HEK293 (cell line): ENCODE measurements at regions not wholly inside any gene's neighbourhood (a gene's known extent, or its start where the extent isn't known, plus 50 kb on each side); places are given as distances from the start of the nearest gene placed in this dataset.

Experiments
- CTCF ChIA-PET: fragments of 350-600 bp; formaldehyde crosslinking; extraction: SDS; loops from one replicate; lab custom pipeline; 2021; ENCODE audit warnings: antibody characterized with exemption; lab: Yijun Ruan, JAX
- POLR2A ChIA-PET: fragments of 300-600 bp; formaldehyde crosslinking; extraction: SDS; loops from one replicate; lab custom pipeline; 2020; ENCODE audit warnings: antibody characterized with exemption, inconsistent platforms; lab: Yijun Ruan, JAX
- H3K27ac ChIP-seq: fragments of 200-500 bp; sonication (Bioruptor generic); 2 replicates; pipeline ENCODE4 v1.5.1; 2014; ENCODE audit warnings: low read depth, low read length, control low read depth, inconsistent platforms; ENCODE audit errors: extremely low read depth
- H3K36me3 ChIP-seq, 2 experiments: fragments of 200-500 bp in 1 of 2; sonication (Bioruptor generic) in 1 of 2; 1 replicate in 1 of 2; 2 replicates in 1 of 2; pipeline ENCODE4 v1.5.1; 2014 to 2017; ENCODE audit warnings: inconsistent platforms in 2 of 2, low read length in 2 of 2; ENCODE audit not compliant: control insufficient read depth in 2 of 2, insufficient read depth in 1 of 2
- H3K4me1 ChIP-seq: fragments of 200-500 bp; sonication (Bioruptor generic); 2 replicates; pipeline ENCODE4 v1.5.1; 2014; ENCODE audit warnings: mild to moderate bottlenecking, low read length, inconsistent platforms; ENCODE audit not compliant: control insufficient read depth, insufficient read depth
- H3K4me3 ChIP-seq: 2 replicates; pipeline ENCODE4 v1.5.1; 2011; ENCODE audit warnings: low read depth, mild to moderate bottlenecking, control low read depth, low read length, moderate library complexity
- H3K9me3 ChIP-seq: fragments of 200-500 bp; sonication (Bioruptor generic); 2 replicates; pipeline ENCODE4 v1.5.1; 2014; ENCODE audit warnings: low read depth, low read length, inconsistent platforms; ENCODE audit not compliant: control insufficient read depth, insufficient read depth
- OVOL3 ChIP-seq: fragments of 450-650 bp; formaldehyde crosslinking; IDR thresholded peaks from 2 replicates; pipeline ENCODE4 v1.5.1; 2016; ENCODE audit warnings: missing biosample characterization, missing genetic modification characterization
- REST ChIP-seq: fragments of 450-650 bp; formaldehyde crosslinking; IDR thresholded peaks from 2 replicates; pipeline ENCODE4 v1.5.1; 2016; ENCODE audit warnings: missing biosample characterization, missing genetic modification characterization
- SETDB1 ChIP-seq: IDR thresholded peaks from one replicate; pipeline ENCODE4 v1.6.1; 2017; ENCODE audit warnings: mild to moderate bottlenecking, low read length, moderate library complexity, mixed read lengths; ENCODE audit not compliant: insufficient read length
- ZBTB11 ChIP-seq: fragments of 450-650 bp; formaldehyde crosslinking; conservative IDR thresholded peaks from 2 replicates; pipeline ENCODE4 v1.5.1; 2016; ENCODE audit warnings: low read depth, missing biosample characterization, missing genetic modification characterization
- ZBTB26 ChIP-seq: fragments of 450-650 bp; formaldehyde crosslinking; optimal IDR thresholded peaks from 2 replicates; pipeline ENCODE3; 2016; ENCODE audit warnings: missing biosample characterization, mild to moderate bottlenecking, missing genetic modification characterization
- ZBTB7A ChIP-seq: fragments of 450-650 bp; formaldehyde crosslinking; IDR thresholded peaks from 2 replicates; pipeline ENCODE4 v1.5.1; 2016; ENCODE audit warnings: low read depth, missing biosample characterization, missing genetic modification characterization
- ZFP3 ChIP-seq: fragments of 450-650 bp; formaldehyde crosslinking; IDR thresholded peaks from 2 replicates; pipeline ENCODE4 v1.5.1; 2016; ENCODE audit warnings: low read depth, missing biosample characterization, missing genetic modification characterization
- ZNF155 ChIP-seq: fragments of 450-650 bp; formaldehyde crosslinking; IDR thresholded peaks from 2 replicates; pipeline ENCODE4 v1.5.1; 2016; ENCODE audit warnings: missing biosample characterization, missing genetic modification characterization
- ZNF2 ChIP-seq: fragments of 450-650 bp; formaldehyde crosslinking; IDR thresholded peaks from 2 replicates; pipeline ENCODE4 v1.5.1; 2016; ENCODE audit warnings: missing biosample characterization, missing genetic modification characterization
- ZNF488 ChIP-seq: fragments of 450-650 bp; formaldehyde crosslinking; IDR thresholded peaks from 2 replicates; pipeline ENCODE4 v1.5.1; 2016; ENCODE audit warnings: missing biosample characterization, missing genetic modification characterization
- ZNF580 ChIP-seq: fragments of 450-650 bp; formaldehyde crosslinking; IDR thresholded peaks from 2 replicates; pipeline ENCODE4 v1.5.1; 2016; ENCODE audit warnings: missing biosample characterization, missing genetic modification characterization
- ZNF600 ChIP-seq: fragments of 450-650 bp; formaldehyde crosslinking; IDR thresholded peaks from 2 replicates; pipeline ENCODE4 v1.5.1; 2016; ENCODE audit warnings: missing biosample characterization, missing genetic modification characterization
- ZNF623 ChIP-seq: fragments of 450-650 bp; formaldehyde crosslinking; IDR thresholded peaks from 2 replicates; pipeline ENCODE4 v1.5.1; 2016; ENCODE audit warnings: missing biosample characterization, missing genetic modification characterization
- ZNF704 ChIP-seq: fragments of 450-650 bp; formaldehyde crosslinking; IDR thresholded peaks from 2 replicates; pipeline ENCODE4 v1.5.1; 2016; ENCODE audit warnings: missing biosample characterization, missing genetic modification characterization
- ZNF777 ChIP-seq: fragments of 450-650 bp; formaldehyde crosslinking; IDR thresholded peaks from 2 replicates; pipeline ENCODE4 v1.5.1; 2017; ENCODE audit warnings: missing biosample characterization, missing genetic modification characterization, borderline replicate concordance
- ZNF785 ChIP-seq: fragments of 450-650 bp; formaldehyde crosslinking; IDR thresholded peaks from 2 replicates; pipeline ENCODE4 v1.5.1; 2016; ENCODE audit warnings: missing biosample characterization, missing genetic modification characterization
- ZNF837 ChIP-seq: fragments of 450-650 bp; formaldehyde crosslinking; IDR thresholded peaks from 2 replicates; pipeline ENCODE4 v1.5.1; 2016; ENCODE audit warnings: missing biosample characterization, missing genetic modification characterization
- ZXDB ChIP-seq: fragments of 450-650 bp; formaldehyde crosslinking; IDR thresholded peaks from 2 replicates; pipeline ENCODE4 v1.5.1; 2016; ENCODE audit warnings: missing biosample characterization, missing genetic modification characterization

GRCh38 chr3:31409866-31410265 is 122.9 kb upstream of the STT3B start:
- POLR2A ChIA-PET, result no interaction called here

GRCh38 chr3:31410411-31410810 is 122.3 kb upstream of the STT3B start:
- no peaks in the 10 kb centered on the region for H3K36me3 ChIP-seq
- CTCF ChIA-PET, result no interaction called here
- POLR2A ChIA-PET, result no interaction called here
- H3K9me3 ChIP-seq, result no peaks in the 10 kb centered on the region
- H3K4me3 ChIP-seq, result no peak overlapping the region
- no peak overlapping the region for H3K27ac ChIP-seq
- no peaks in the 10 kb centered on the region for H3K4me1 ChIP-seq
- TF ChIP-seq OVOL3 (tag by site-specific recombination) (no peak), ZNF155 (tag by site-specific recombination) (no peak), ZNF2 (no peak), ZNF837 (tag by site-specific recombination) (no peak), ZNF580 (tag by site-specific recombination) (no peak), ZBTB26 (tag by site-specific recombination) (no peak), ZNF623 (tag by site-specific recombination) (no peak), ZNF488 (tag by site-specific recombination) (no peak)

More at GRCh38 chr3:31409866-31410265, 122.9 kb upstream of the STT3B start:
- TF ChIP-seq ZNF600 (tag by site-specific recombination) (no peak), ZFP3 (tag by site-specific recombination) (no peak), ZNF785 (tag by site-specific recombination) (no peak), ZNF777 (tag by site-specific recombination) (no peak), ZBTB11 (tag by site-specific recombination) (no peak), ZXDB (tag by site-specific recombination) (no peak), ZNF704 (tag by site-specific recombination) (no peak), REST (tag by site-specific recombination) (no peak), SETDB1 (no peak), ZBTB7A (no peak)
- H3K36me3 ChIP-seq, result no peaks in the 10 kb centered on the region
- no peaks in the 10 kb centered on the region for H3K4me1 ChIP-seq
- H3K9me3 ChIP-seq, result no peaks in the 10 kb centered on the region
- CTCF ChIA-PET, result no interaction called here
- no peak overlapping the region for H3K27ac ChIP-seq
- no peak overlapping the region for H3K4me3 ChIP-seq
